HCT116 (cell line): ENCODE measurements at regions not wholly inside any gene's neighbourhood (a gene's known extent, or its start where the extent isn't known, plus 50 kb on each side); places are given as distances from the start of the nearest gene placed in this dataset.

Experiments
- CTCF ChIP-seq, 3 experiments: fragments of 200-600 bp in 1 of 3; sonication (generic) in 1 of 3; IDR thresholded peaks in 2 of 3; conservative IDR thresholded peaks in 1 of 3; 2 replicates each; pipeline ENCODE4 v1.5.1; 2012 to 2017; ENCODE audit warnings: low read depth in 2 of 3, low read length in 2 of 3, antibody characterized with exemption in 1 of 3, borderline replicate concordance in 1 of 3, control low read depth in 1 of 3, mild to moderate bottlenecking in 1 of 3, mixed read lengths in 1 of 3, mixed run types in 1 of 3, moderate library complexity in 1 of 3; ENCODE audit not compliant: insufficient read depth in 1 of 3
- ELF1 ChIP-seq: IDR thresholded peaks from 2 replicates; pipeline ENCODE4 v1.6.1; 2012; ENCODE audit warnings: low read depth, borderline replicate concordance
- EZH2 ChIP-seq: fragments of 200-600 bp; sonication (generic); IDR thresholded peaks from 2 replicates; pipeline ENCODE4 v1.6.1; 2017; ENCODE audit warnings: antibody characterized with exemption, mixed run types
- JUND ChIP-seq: IDR thresholded peaks from 2 replicates; pipeline ENCODE4 v1.6.1; 2012
- POLR2A ChIP-seq: IDR thresholded peaks from 2 replicates; pipeline ENCODE4 v1.7.0; 2011; ENCODE audit warnings: borderline replicate concordance; ENCODE audit not compliant: insufficient read depth, insufficient read length; ENCODE audit errors: extremely low read depth
- POLR2AphosphoS5 ChIP-seq: IDR thresholded peaks from 2 replicates; pipeline ENCODE4 v1.6.1; 2011; ENCODE audit warnings: mild to moderate bottlenecking, low read depth, low read length, moderate library complexity
- SRF ChIP-seq: IDR thresholded peaks from 2 replicates; pipeline ENCODE4 v1.6.1; 2012; ENCODE audit warnings: low read depth
- TCF7L2 ChIP-seq: IDR thresholded peaks from 2 replicates; pipeline ENCODE4 v1.7.0; 2011; ENCODE audit warnings: borderline replicate concordance, inconsistent platforms; ENCODE audit not compliant: insufficient read depth, insufficient read length; ENCODE audit errors: extremely low read depth

GRCh38 chr18:41644466-41644865 lies 310.6 kb upstream of the PIK3C3 start:
- TF ChIP-seq CTCF (IDR thresholded peaks at IDR 0.05 in 2 of 3, conservative IDR thresholded peaks at IDR 0.05 in 1 of 3; ENCODE audit: borderline replicate concordance in 1 of 3, insufficient read depth in 1 of 3, low read depth in 2 of 3, low read length in 2 of 3) (no peak), POLR2AphosphoS5 (no peak), JUND (no peak), POLR2A (no peak), ELF1 (no peak), TCF7L2 (no peak), EZH2 (no peak), SRF (no peak)
